NT2/D1 (cell line): ENCODE measurements at regions not wholly inside any gene's neighbourhood (a gene's known extent, or its start where the extent isn't known, plus 50 kb on each side); places are given as distances from the start of the nearest gene placed in this dataset.

Experiments
- SUZ12 ChIP-seq: IDR thresholded peaks from 2 replicates; pipeline ENCODE4 v1.6.1; 2011; ENCODE audit not compliant: insufficient read length, insufficient read depth; ENCODE audit errors: extremely low read depth
- YY1 ChIP-seq: IDR thresholded peaks from 2 replicates; pipeline ENCODE4 v1.6.1; 2011; ENCODE audit not compliant: insufficient read length, insufficient read depth
- ZNF274 ChIP-seq: IDR thresholded peaks from 2 replicates; pipeline ENCODE4 v1.6.1; 2011; ENCODE audit warnings: mild to moderate bottlenecking, low read depth, low read length

- TF ChIP-seq YY1 (no peak), ZNF274 (no peak), SUZ12 (no peak)
These were observed 102.3 kb upstream of the HMCN1 start for GRCh38 chr1:185631843-185632242.
